Thoracic aorta (tissue), 2 donors: ENCODE measurements at regions not wholly inside any gene's neighbourhood (a gene's known extent, or its start where the extent isn't known, plus 50 kb on each side); places are given as distances from the start of the nearest gene placed in this dataset.
A peak's percentile ranks its signal among the peaks of the same experiment; 100 is the strongest.

ENCODE experiments used
- ATAC-seq: fragments of 150-250 bp; one replicate; pipeline ENCODE4 v1.8.0; 2017; ENCODE audit warnings: low read depth; ENCODE audit not compliant: insufficient number of reproducible peaks, low FRiP score
- DNase-seq: peaks from one replicate; pipeline ENCODE4 v3.0.0-alpha.2; 2020; ENCODE audit warnings: low spot score
- H3K27ac ChIP-seq, 2 donors: fragments of 200-600 bp; sonication (generic); 1 replicate in 1 of 2; 2 replicates in 1 of 2; pipeline ENCODE4 v1.5.1; 2016; ENCODE audit warnings: mild to moderate bottlenecking in 2 of 2, moderate library complexity in 2 of 2
- H3K27me3 ChIP-seq: fragments of 200-600 bp; sonication (generic); replicated peaks from 2 replicates; pipeline ENCODE4 v1.6.0; 2016; ENCODE audit warnings: mild to moderate bottlenecking; ENCODE audit not compliant: insufficient read depth
- H3K36me3 ChIP-seq: fragments of 200-600 bp; sonication (generic); one replicate; pipeline ENCODE4 v1.5.1; 2016
- H3K4me1 ChIP-seq, 2 donors: fragments of 200-600 bp; sonication (generic); 1 replicate in 1 of 2; 2 replicates in 1 of 2; pipeline versions ENCODE4 v1.5.1 to v1.6.0; 2016; ENCODE audit warnings: low read depth in 2 of 2, mild to moderate bottlenecking in 1 of 2; ENCODE audit not compliant: control insufficient read depth in 1 of 2
- H3K4me3 ChIP-seq: fragments of 200-600 bp; sonication (generic); 2 replicates; pipeline ENCODE4 v1.5.1; 2016; ENCODE audit warnings: mild to moderate bottlenecking
- H3K9me3 ChIP-seq: fragments of 200-600 bp; sonication (generic); 2 replicates; pipeline ENCODE4 v1.5.1; 2016
- CTCF ChIP-seq: fragments of 200-600 bp; sonication (generic); IDR thresholded peaks from one replicate; pipeline ENCODE4 v1.5.1; 2019; ENCODE audit warnings: antibody characterized with exemption

- no peak for TF ChIP-seq CTCF
- ATAC-seq (peak; percentile 57), DNase-seq (peak; percentile 32)
- peak overlapping the region; percentile 68 to 84 for H3K27ac ChIP-seq
- H3K9me3 ChIP-seq, result no peaks in the 10 kb centered on the region
- no peak overlapping the region for H3K4me3 ChIP-seq
- no peaks in the 10 kb centered on the region for H3K27me3 ChIP-seq
- peaks cover 10 to 51% of the 10 kb centered on the region in 2 donors for H3K4me1 ChIP-seq
- H3K36me3 ChIP-seq, result no peaks in the 10 kb centered on the region
Observed at GRCh38 chr2:240374085-240374907, 61.2 kb upstream of the GPC1 start.

GRCh38 chr2:240375024-240375645 is 60.3 kb upstream of the GPC1 start:
- Histone ChIP-seq H3K27me3 (no peaks in the 10 kb centered on the region), H3K4me1 (peaks cover 4 to 43% of the 10 kb centered on the region in 2 donors), H3K4me3 (no peak overlapping the region), H3K36me3 (no peaks in the 10 kb centered on the region), H3K27ac (peak overlapping the region in 1 of 2 donors; percentile 68), H3K9me3 (no peaks in the 10 kb centered on the region)
- no peak for TF ChIP-seq CTCF
- no peak for DNase-seq
- no peak for ATAC-seq

GRCh38 chr2:240376739-240377138 is 58.7 kb upstream of the GPC1 start:
- peaks cover 0 to 31% of the 10 kb centered on the region in 2 donors for H3K4me1 ChIP-seq
- no peaks in the 10 kb centered on the region for H3K36me3 ChIP-seq
- ATAC-seq (no peak), DNase-seq (no peak)
- TF ChIP-seq CTCF, result no peak
- no peak overlapping the region for H3K4me3 ChIP-seq
- H3K27ac ChIP-seq, result no peak overlapping the region
- H3K27me3 ChIP-seq, result no peaks in the 10 kb centered on the region
- no peaks in the 10 kb centered on the region for H3K9me3 ChIP-seq

- no peaks in the 10 kb centered on the region for H3K36me3 ChIP-seq
- no peak for ATAC-seq
- H3K4me3 ChIP-seq, result no peak overlapping the region
- no peak for TF ChIP-seq CTCF
- H3K27ac ChIP-seq, result no peak overlapping the region
- no peaks in the 10 kb centered on the region for H3K9me3 ChIP-seq
- H3K4me1 ChIP-seq, result peaks cover 0 to 25% of the 10 kb centered on the region in 2 donors
- DNase-seq, result no peak
- no peaks in the 10 kb centered on the region for H3K27me3 ChIP-seq
Observed at GRCh38 chr2:240377366-240377765, 58.1 kb upstream of the GPC1 start.

- Histone ChIP-seq H3K36me3 (no peaks in the 10 kb centered on the region), H3K27ac (no peak overlapping the region), H3K4me3 (no peak overlapping the region), H3K9me3 (no peaks in the 10 kb centered on the region), H3K4me1 (peaks cover 0 to 8% of the 10 kb centered on the region in 2 donors), H3K27me3 (no peaks in the 10 kb centered on the region)
- DNase-seq, result no peak
- no peak for ATAC-seq
- TF ChIP-seq CTCF, result no peak
Observed at GRCh38 chr2:240379089-240379636, 56.3 kb upstream of the GPC1 start.
